ENCODE measurements at regions not wholly inside any gene's neighbourhood (a gene's known extent, or its start where the extent isn't known, plus 50 kb on each side); places are given as distances from the start of the nearest gene placed in this dataset.

- TF ChIP-seq CTCF (IDR thresholded peaks at IDR 0.05) (no peak), POLR2A (IDR thresholded peaks at IDR 0.05) (no peak), EP300 (IDR thresholded peaks at IDR 0.05) (no peak)
Observed at GRCh38 chr6:26206868-26207801, 119.9 kb downstream of the HFE start.
